Large intestine (tissue), 3 donors: ENCODE measurements at regions not wholly inside any gene's neighbourhood (a gene's known extent, or its start where the extent isn't known, plus 50 kb on each side); places are given as distances from the start of the nearest gene placed in this dataset.
"Not testable (repeated sequence)": the region's sequence is repeated elsewhere in the genome, so short reads cannot be mapped to it uniquely, and the experiment has no call there.

Source experiments
- DNase-seq, 2 donors: peaks; one replicate each; pipeline versions ENCODE4 v3.0.0 to v3.0.0-alpha.2; 2013
- H3K27ac ChIP-seq: one replicate; pipeline ENCODE4 v1.5.1; 2013; ENCODE audit warnings: low read length
- H3K27me3 ChIP-seq: 2 replicates; pipeline ENCODE4 v1.6.1; 2013; ENCODE audit warnings: low read length; ENCODE audit not compliant: control insufficient read depth, insufficient read depth
- H3K36me3 ChIP-seq: 2 replicates; pipeline ENCODE4 v1.6.1; 2013; ENCODE audit warnings: low read length; ENCODE audit not compliant: control insufficient read depth, insufficient read depth
- H3K4me1 ChIP-seq: one replicate; pipeline ENCODE4 v1.6.1; 2013; ENCODE audit warnings: low read length; ENCODE audit not compliant: control insufficient read depth, insufficient read depth
- H3K4me3 ChIP-seq: one replicate; pipeline ENCODE4 v1.5.1; 2013; ENCODE audit warnings: low read length
- H3K9me3 ChIP-seq: one replicate; pipeline ENCODE4 v1.6.1; 2013; ENCODE audit warnings: mild to moderate bottlenecking, low read depth, low read length, moderate library complexity; ENCODE audit not compliant: control insufficient read depth
- WGBS: methylation state at CpG from one replicate; pipeline ENCODE4 v1.1.5; 2013; ENCODE audit warnings: low lambda C conversion rate; ENCODE audit not compliant: insufficient coverage; 5-methylcytosine and 5-hydroxymethylcytosine counted together

GRCh38 chr10:109735776-109736175 lies 187.5 kb downstream of the XPNPEP1 start:
- DNase-seq = no peak
- no peak overlapping the region for H3K27ac ChIP-seq
- H3K4me3 ChIP-seq = no peak overlapping the region
- H3K4me1 ChIP-seq = peaks cover 6% of the 10 kb centered on the region
- no peaks in the 10 kb centered on the region for H3K27me3 ChIP-seq
- no CpG with 5 or more reads among the region's 4 CpGs for WGBS
- H3K36me3 ChIP-seq = no peaks in the 10 kb centered on the region
- H3K9me3 ChIP-seq = no peaks in the 10 kb centered on the region

- Histone ChIP-seq H3K4me1 (no peaks in the 10 kb centered on the region), H3K4me3 (no peak overlapping the region), H3K27me3 (no peaks in the 10 kb centered on the region), H3K27ac (no peak overlapping the region), H3K36me3 (no peaks in the 10 kb centered on the region), H3K9me3 (no peaks in the 10 kb centered on the region)
- DNase-seq = no peak
- no CpG with 5 or more reads among the region's 3 CpGs for WGBS
These were observed 190.9 kb downstream of the XPNPEP1 start for GRCh38 chr10:109732254-109732965.

- no CpG with 5 or more reads among the region's 4 CpGs for WGBS
- not testable (repeated sequence) for H3K27ac ChIP-seq, H3K4me3 ChIP-seq, H3K36me3 ChIP-seq, H3K27me3 ChIP-seq, DNase-seq, H3K4me1 ChIP-seq, H3K9me3 ChIP-seq
These were observed 193.4 kb downstream of the XPNPEP1 start for GRCh38 chr10:109729895-109730294.

- Histone ChIP-seq H3K36me3 (no peaks in the 10 kb centered on the region), H3K27ac (no peak overlapping the region), H3K4me3 (no peak overlapping the region), H3K4me1 (peaks cover 2% of the 10 kb centered on the region), H3K9me3 (no peaks in the 10 kb centered on the region), H3K27me3 (no peaks in the 10 kb centered on the region)
- no peak for DNase-seq
- no CpG with 5 or more reads among the region's 1 CpG for WGBS
These were observed 195.9 kb downstream of the XPNPEP1 start for GRCh38 chr10:109727436-109727835.

GRCh38 chr10:109726473-109726872 lies 196.8 kb downstream of the XPNPEP1 start:
- H3K9me3 ChIP-seq = no peaks in the 10 kb centered on the region
- H3K4me3 ChIP-seq = no peak overlapping the region
- H3K4me1 ChIP-seq = peaks cover 2% of the 10 kb centered on the region
- peak; percentile 27 to 64 for DNase-seq
- H3K27me3 ChIP-seq = no peaks in the 10 kb centered on the region
- H3K36me3 ChIP-seq = no peaks in the 10 kb centered on the region
- WGBS = no CpG with 5 or more reads among the region's 2 CpGs
- no peak overlapping the region for H3K27ac ChIP-seq

GRCh38 chr10:109723305-109723704 lies 200.0 kb downstream of the XPNPEP1 start:
- Histone ChIP-seq H3K9me3 (no peaks in the 10 kb centered on the region), H3K27me3 (no peaks in the 10 kb centered on the region), H3K4me3 (no peak overlapping the region), H3K36me3 (no peaks in the 10 kb centered on the region), H3K27ac (no peak overlapping the region), H3K4me1 (peaks cover 2% of the 10 kb centered on the region)
- no peak for DNase-seq
- no CpG with 5 or more reads among the region's 3 CpGs for WGBS

- WGBS = no CpG with 5 or more reads among the region's 3 CpGs
These were observed 201.8 kb downstream of the XPNPEP1 start for GRCh38 chr10:109721453-109722064.

GRCh38 chr10:109706026-109706560 lies 217.2 kb downstream of the XPNPEP1 start:
- Histone ChIP-seq H3K4me3 (no peak overlapping the region), H3K4me1 (peaks cover 12% of the 10 kb centered on the region), H3K27ac (no peak overlapping the region), H3K36me3 (no peaks in the 10 kb centered on the region), H3K9me3 (peaks cover 16% of the 10 kb centered on the region), H3K27me3 (no peaks in the 10 kb centered on the region)
- no CpG with 5 or more reads among the region's 1 CpG for WGBS
- DNase-seq = no peak

More at GRCh38 chr10:109721453-109722064, 201.8 kb downstream of the XPNPEP1 start:
- H3K27ac ChIP-seq = no peak overlapping the region
- H3K36me3 ChIP-seq = no peaks in the 10 kb centered on the region
- no peak for DNase-seq
- H3K4me3 ChIP-seq = no peak overlapping the region
- H3K4me1 ChIP-seq = peaks cover 2% of the 10 kb centered on the region
- H3K27me3 ChIP-seq = no peaks in the 10 kb centered on the region
- no peaks in the 10 kb centered on the region for H3K9me3 ChIP-seq

GRCh38 chr10:109701633-109702215 lies 221.6 kb downstream of the XPNPEP1 start:
- WGBS = no CpG with 5 or more reads among the region's 5 CpGs
- Histone ChIP-seq H3K36me3 (no peaks in the 10 kb centered on the region), H3K27ac (peak overlapping the region; percentile 56), H3K27me3 (no peaks in the 10 kb centered on the region), H3K4me1 (peaks cover 12% of the 10 kb centered on the region), H3K9me3 (no peaks in the 10 kb centered on the region), H3K4me3 (no peak overlapping the region)
- peak; percentile 40 to 67 for DNase-seq

- Histone ChIP-seq H3K9me3 (no peaks in the 10 kb centered on the region), H3K36me3 (no peaks in the 10 kb centered on the region), H3K4me3 (no peak overlapping the region), H3K27me3 (no peaks in the 10 kb centered on the region), H3K27ac (no peak overlapping the region), H3K4me1 (peaks cover 12% of the 10 kb centered on the region)
- 60% methylated on average over 1 of the region's 5 CpGs for WGBS
- DNase-seq = no peak
These were observed 224.2 kb downstream of the XPNPEP1 start for GRCh38 chr10:109698882-109699664.
